Lower leg skin (tissue), 4 donors: ENCODE measurements at regions not wholly inside any gene's neighbourhood (a gene's known extent, or its start where the extent isn't known, plus 50 kb on each side); places are given as distances from the start of the nearest gene placed in this dataset.

Source experiments
- DNase-seq, 2 donors: peaks; one replicate each; pipeline ENCODE4 v3.0.0-alpha.2; 2019; ENCODE audit warnings: low spot score in 2 of 2
- H3K4me3 ChIP-seq: fragments of 200-600 bp; sonication (generic); 2 replicates; pipeline ENCODE4 v1.5.1; 2017; ENCODE audit warnings: mild to moderate bottlenecking, low read depth; ENCODE audit not compliant: poor library complexity, severe bottlenecking
- POLR2A ChIP-seq, 2 donors: fragments of 450-650 bp; IDR thresholded peaks; one replicate each; pipeline ENCODE4 v1.6.1; 2016 to 2017; ENCODE audit warnings: antibody characterized with exemption in 2 of 2, mild to moderate bottlenecking in 1 of 2, moderate library complexity in 1 of 2
- WGBS, 2 donors: methylation state at CpG; one replicate each; pipeline ENCODE4 v1.1.5; 2018; 5-methylcytosine and 5-hydroxymethylcytosine counted together
- intact Hi-C: fragments of 100-400 bp; cut with DNase I; formaldehyde crosslinking; loops from one replicate; pipeline ENCODE4 v1.15.0; 2023; ENCODE audit warnings: low total_unique reads
- TF ChIP-seq, protein P1 (sequence below), 3 donors: fragments of 450-650 bp; IDR thresholded peaks; one replicate each; pipeline ENCODE4 v1.5.1; 2016; ENCODE audit warnings: antibody characterized with exemption in 3 of 3, mild to moderate bottlenecking in 3 of 3, moderate library complexity in 2 of 3

DNA sequence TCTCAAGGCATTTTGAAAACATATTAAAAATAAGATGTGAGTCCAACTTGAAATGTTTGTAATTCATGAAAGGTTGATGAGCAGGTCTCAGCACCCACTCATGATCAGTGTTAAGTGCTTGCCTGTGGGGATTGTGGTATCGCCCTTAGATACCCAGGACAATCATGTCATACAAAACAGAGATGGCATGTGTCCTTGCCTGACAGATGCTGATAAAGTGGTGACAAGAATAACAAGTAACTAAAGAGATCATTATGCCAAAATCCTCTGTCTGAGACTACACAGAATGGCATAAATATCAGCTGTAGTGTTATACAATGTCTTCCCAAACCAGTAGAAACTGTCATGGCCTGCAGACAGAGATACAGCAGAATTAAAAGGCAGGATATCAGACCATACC lies 930.3 kb downstream of the SUCLG1 start:
- DNase-seq, result no peak
- WGBS, 2 donors, result 73 to 79% methylated on average over 1 of the region's 1 CpG
- no peak overlapping the region for H3K4me3 ChIP-seq
- intact Hi-C loops, result no loop called here
- no peak for TF ChIP-seq POLR2A (IDR thresholded peaks at IDR 0.05)
- TF ChIP-seq, protein P1, sequence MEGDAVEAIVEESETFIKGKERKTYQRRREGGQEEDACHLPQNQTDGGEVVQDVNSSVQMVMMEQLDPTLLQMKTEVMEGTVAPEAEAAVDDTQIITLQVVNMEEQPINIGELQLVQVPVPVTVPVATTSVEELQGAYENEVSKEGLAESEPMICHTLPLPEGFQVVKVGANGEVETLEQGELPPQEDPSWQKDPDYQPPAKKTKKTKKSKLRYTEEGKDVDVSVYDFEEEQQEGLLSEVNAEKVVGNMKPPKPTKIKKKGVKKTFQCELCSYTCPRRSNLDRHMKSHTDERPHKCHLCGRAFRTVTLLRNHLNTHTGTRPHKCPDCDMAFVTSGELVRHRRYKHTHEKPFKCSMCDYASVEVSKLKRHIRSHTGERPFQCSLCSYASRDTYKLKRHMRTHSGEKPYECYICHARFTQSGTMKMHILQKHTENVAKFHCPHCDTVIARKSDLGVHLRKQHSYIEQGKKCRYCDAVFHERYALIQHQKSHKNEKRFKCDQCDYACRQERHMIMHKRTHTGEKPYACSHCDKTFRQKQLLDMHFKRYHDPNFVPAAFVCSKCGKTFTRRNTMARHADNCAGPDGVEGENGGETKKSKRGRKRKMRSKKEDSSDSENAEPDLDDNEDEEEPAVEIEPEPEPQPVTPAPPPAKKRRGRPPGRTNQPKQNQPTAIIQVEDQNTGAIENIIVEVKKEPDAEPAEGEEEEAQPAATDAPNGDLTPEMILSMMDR (IDR thresholded peaks at IDR 0.05), result no peak

DNA sequence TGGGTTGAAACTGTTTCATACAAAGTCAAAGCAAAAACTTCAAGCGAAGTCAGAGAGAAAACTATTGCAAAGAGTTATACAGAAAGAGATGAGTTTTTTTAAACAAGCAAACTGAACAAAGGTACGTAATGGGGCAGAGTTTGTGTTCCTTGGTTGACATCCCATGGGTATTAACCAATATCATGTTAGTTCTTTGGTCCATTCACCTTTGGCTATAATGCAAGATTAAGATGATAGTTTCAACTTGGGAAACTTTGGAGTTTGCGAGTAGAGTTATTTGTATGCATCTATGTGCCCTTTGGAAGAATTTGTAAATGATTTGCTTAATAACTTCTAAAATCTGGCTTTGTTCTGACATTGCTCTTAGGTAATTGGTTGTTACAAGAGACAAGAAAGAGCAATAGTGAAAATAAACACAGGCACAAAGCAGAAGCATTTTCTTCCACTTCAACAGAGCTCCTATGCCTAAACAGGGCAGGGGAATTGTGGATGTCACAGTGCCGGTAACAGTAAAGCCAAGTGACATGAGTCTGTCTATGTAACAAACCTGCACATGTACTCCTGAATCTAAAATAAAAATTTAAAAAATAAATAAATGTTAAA lies 936.1 kb downstream of the SUCLG1 start:
- no peak overlapping the region for H3K4me3 ChIP-seq
- no peak for DNase-seq
- intact Hi-C loops, result no loop called here
- TF ChIP-seq, protein P1 (IDR thresholded peaks at IDR 0.05), result no peak
- TF ChIP-seq POLR2A (IDR thresholded peaks at IDR 0.05), result no peak
- WGBS, 2 donors, result 94 to 97% methylated on average over 4 of the region's 4 CpGs

DNA sequence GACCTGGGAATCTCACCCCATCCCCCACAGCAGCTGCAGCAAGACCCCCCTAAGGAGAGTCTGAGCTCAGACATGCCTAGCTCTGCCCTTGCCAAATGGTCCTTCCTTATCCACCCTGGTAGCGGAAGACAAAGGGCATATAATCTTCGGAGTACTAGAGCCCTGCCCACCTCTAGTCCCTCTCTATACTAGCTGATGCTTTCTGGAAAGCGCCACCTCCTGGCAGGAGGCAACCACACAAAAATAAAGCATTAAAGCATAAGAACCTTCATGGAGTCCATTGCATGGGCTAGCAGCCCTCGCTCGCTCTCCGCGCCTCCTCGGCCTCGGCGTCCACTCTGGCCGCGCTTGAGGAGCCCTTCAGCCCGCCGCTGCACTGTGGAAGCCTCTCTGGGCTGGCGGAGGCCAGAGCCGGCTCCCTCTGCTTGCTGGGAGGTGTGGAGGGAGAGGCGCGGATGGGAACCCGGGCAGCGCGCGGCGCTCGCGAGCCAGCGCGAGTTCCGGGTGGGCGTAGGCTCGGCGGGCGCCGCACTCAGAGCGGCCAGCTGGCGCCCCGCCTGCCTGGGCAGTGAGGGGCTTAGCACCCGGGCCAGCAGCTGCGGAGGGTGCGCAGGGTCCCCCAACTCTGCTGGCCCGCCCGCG lies 941.2 kb downstream of the SUCLG1 start:
- 97 to 98% methylated on average over 42 of the region's 42 CpGs for WGBS, 2 donors

DNA sequence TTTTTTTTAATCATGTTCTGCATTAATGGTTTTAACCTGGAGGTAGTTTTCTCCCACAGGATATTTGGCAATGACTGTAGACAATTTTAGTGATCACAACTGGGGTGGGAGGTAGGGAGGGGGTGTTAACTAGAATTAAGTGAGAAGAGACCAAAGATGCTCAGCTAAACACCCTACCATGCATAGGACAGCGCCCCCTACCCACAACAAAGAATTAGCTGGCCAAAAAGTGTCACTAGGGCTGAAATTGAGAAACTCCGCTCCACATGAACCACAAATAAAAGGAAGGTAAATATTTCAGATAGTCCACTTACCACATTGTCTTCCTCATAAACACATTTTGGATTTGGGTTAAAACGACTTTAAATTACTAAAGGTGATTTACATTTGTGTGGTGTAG lies 942.6 kb downstream of the SUCLG1 start:
- WGBS, 2 donors, result 52 to 63% methylated on average over 3 of the region's 3 CpGs
- DNase-seq, result no peak
- no peak overlapping the region for H3K4me3 ChIP-seq
- no peak for TF ChIP-seq POLR2A (IDR thresholded peaks at IDR 0.05)
- TF ChIP-seq, protein P1 (IDR thresholded peaks at IDR 0.05), result no peak
- intact Hi-C loops, result no loop called here

More for the DNA sequence above, 941.2 kb downstream of the SUCLG1 start:
- TF ChIP-seq POLR2A (IDR thresholded peaks at IDR 0.05), result no peak
- TF ChIP-seq, protein P1 (IDR thresholded peaks at IDR 0.05), result no peak
- intact Hi-C loops, result no loop called here
- no peak for DNase-seq
- no peak overlapping the region for H3K4me3 ChIP-seq

DNA sequence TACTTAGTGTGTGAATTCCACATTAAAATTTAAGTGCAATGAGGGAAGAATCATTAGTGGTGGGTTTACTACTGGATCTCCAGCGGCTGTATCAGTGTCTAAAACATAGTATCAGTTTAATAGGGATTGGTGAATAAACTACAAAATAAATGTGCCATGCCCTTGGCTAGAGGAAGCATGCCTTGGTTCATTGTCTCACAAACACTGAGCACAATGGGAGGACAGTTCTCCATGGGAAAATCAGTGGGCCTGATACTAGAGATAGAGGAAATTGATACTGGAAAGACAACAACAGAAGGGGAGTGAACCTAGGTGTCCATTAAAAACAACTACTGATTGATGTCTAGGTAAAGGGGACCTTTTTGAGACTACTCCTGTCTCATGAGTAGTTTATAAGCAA lies 971.6 kb downstream of the SUCLG1 start:
- no peak overlapping the region for H3K4me3 ChIP-seq
- TF ChIP-seq, protein P1 (IDR thresholded peaks at IDR 0.05), result no peak
- TF ChIP-seq POLR2A (IDR thresholded peaks at IDR 0.05), result no peak
- DNase-seq, result no peak
- intact Hi-C loops, result no loop called here
- WGBS, 2 donors, result 79 to 85% methylated on average over 1 of the region's 1 CpG

DNA sequence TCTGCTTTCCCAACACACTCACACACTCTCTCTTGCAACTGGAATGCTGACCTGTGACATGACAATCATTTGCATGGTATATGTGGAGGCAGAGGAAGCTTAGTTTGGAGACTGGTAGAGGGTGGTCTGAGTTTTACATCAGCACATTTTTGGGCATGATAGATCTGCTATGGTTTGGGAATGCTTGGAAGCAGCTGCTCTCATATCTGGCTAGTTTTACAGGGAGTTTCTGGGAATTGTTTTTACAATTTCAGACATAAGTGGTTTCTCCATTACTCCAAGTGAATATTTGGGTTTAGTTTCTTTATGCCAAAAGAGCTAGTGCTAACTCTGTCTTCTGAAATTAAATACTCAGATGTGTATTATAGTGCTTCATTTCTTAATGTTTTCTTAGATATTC lies 977.6 kb downstream of the SUCLG1 start:
- intact Hi-C loops, result no loop called here
- TF ChIP-seq POLR2A (IDR thresholded peaks at IDR 0.05), result no peak
- TF ChIP-seq, protein P1 (IDR thresholded peaks at IDR 0.05), result no peak
- no peak for DNase-seq
- no peak overlapping the region for H3K4me3 ChIP-seq
